ENCODE measurements at regions not wholly inside any gene's neighbourhood (a gene's known extent, or its start where the extent isn't known, plus 50 kb on each side); places are given as distances from the start of the nearest gene placed in this dataset.

DNA sequence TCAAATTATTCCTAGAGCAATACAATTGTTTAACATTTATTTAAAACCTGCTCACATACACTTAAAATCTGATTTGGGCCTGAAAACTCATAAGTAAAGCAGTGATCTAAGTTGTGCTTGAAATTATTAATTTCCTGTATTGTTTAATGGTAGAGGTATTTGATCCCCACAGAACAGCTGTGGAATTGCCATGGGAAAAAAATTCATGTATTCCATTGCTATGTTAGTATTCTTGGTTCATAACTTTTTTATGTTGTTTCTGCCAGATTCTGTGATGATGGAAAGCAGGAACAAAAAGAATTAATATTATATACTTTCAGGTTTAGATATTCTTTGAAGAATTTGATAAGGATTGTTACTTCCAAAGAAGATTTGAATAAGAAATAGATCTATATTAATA, 831.5 kb upstream of the NR2F2 start:
- Histone ChIP-seq H3K79me2 (ENCODE audit: low read length) (no peaks in the 10 kb centered on the region), H3K9me2 (replicated peaks; ENCODE audit: insufficient read depth, low read length) (no peaks in the 10 kb centered on the region), H3F3A (ENCODE audit: insufficient read depth, low read length) (no peaks in the 10 kb centered on the region), H3K4me3 (ENCODE audit: low read length) (no peak overlapping the region), H3K9ac (ENCODE audit: low read length) (no peak overlapping the region), H3K36me3 (replicated peaks; ENCODE audit: insufficient read depth, low read length) (no peaks in the 10 kb centered on the region), H3K27ac (ENCODE audit: low read length) (no peak overlapping the region), H4K20me1 (ENCODE audit: insufficient read depth, low read length) (no peaks in the 10 kb centered on the region), H3K4me2 (ENCODE audit: low read depth, low read length) (no peak overlapping the region), H2AFZ (ENCODE audit: low read length) (no peak overlapping the region), H3K27me3 (replicated peaks; ENCODE audit: insufficient read depth, low read length) (no peaks in the 10 kb centered on the region), H3K9me3 (replicated peaks; ENCODE audit: insufficient read depth, low read length) (no peaks in the 10 kb centered on the region), H3K4me1 (ENCODE audit: low read length) (no peaks in the 10 kb centered on the region)
- no peak for TF ChIP-seq EZH2 (optimal IDR thresholded peaks at IDR 0.05; ENCODE audit: low read depth, low read length)
- no peak for TF ChIP-seq EZH2phosphoT487 (IDR thresholded peaks at IDR 0.05; ENCODE audit: low read length)
- TF ChIP-seq, protein P1, sequence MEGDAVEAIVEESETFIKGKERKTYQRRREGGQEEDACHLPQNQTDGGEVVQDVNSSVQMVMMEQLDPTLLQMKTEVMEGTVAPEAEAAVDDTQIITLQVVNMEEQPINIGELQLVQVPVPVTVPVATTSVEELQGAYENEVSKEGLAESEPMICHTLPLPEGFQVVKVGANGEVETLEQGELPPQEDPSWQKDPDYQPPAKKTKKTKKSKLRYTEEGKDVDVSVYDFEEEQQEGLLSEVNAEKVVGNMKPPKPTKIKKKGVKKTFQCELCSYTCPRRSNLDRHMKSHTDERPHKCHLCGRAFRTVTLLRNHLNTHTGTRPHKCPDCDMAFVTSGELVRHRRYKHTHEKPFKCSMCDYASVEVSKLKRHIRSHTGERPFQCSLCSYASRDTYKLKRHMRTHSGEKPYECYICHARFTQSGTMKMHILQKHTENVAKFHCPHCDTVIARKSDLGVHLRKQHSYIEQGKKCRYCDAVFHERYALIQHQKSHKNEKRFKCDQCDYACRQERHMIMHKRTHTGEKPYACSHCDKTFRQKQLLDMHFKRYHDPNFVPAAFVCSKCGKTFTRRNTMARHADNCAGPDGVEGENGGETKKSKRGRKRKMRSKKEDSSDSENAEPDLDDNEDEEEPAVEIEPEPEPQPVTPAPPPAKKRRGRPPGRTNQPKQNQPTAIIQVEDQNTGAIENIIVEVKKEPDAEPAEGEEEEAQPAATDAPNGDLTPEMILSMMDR (IDR thresholded peaks at IDR 0.05; ENCODE audit: low read length) = no peak
- DNase-seq = no peak

DNA sequence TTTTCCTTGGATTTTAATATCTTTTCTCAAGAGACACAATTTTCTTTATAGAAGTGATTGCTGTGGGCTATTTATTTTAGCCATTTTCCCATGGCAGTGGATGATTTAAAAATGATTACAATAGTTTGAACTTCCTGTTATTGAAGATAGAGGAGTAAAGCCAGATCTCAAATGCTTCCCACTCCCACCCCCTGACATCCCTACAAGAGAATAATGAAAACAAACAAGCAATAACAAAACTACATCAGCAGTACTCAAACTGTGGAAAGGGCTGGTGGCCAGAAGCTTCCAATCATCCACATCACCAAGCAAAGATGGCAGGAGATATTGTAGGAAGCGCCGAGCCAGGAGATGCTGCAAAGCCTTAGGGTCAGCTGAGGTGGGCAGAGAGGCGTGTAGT, 831.1 kb upstream of the NR2F2 start:
- Histone ChIP-seq H3K4me1 (ENCODE audit: low read length) (no peaks in the 10 kb centered on the region), H3K27ac (ENCODE audit: low read length) (no peak overlapping the region), H2AFZ (ENCODE audit: low read length) (no peak overlapping the region), H3K9ac (ENCODE audit: low read length) (no peak overlapping the region), H3K79me2 (ENCODE audit: low read length) (no peaks in the 10 kb centered on the region), H4K20me1 (ENCODE audit: insufficient read depth, low read length) (no peaks in the 10 kb centered on the region), H3F3A (ENCODE audit: insufficient read depth, low read length) (no peaks in the 10 kb centered on the region), H3K4me2 (ENCODE audit: low read depth, low read length) (no peak overlapping the region), H3K27me3 (replicated peaks; ENCODE audit: insufficient read depth, low read length) (no peaks in the 10 kb centered on the region), H3K36me3 (replicated peaks; ENCODE audit: insufficient read depth, low read length) (no peaks in the 10 kb centered on the region), H3K9me2 (replicated peaks; ENCODE audit: insufficient read depth, low read length) (no peaks in the 10 kb centered on the region), H3K4me3 (ENCODE audit: low read length) (no peak overlapping the region), H3K9me3 (replicated peaks; ENCODE audit: insufficient read depth, low read length) (no peaks in the 10 kb centered on the region)
- no peak for DNase-seq
- no peak for TF ChIP-seq EZH2phosphoT487 (IDR thresholded peaks at IDR 0.05; ENCODE audit: low read length)
- TF ChIP-seq, protein P1 (IDR thresholded peaks at IDR 0.05; ENCODE audit: low read length) = no peak
- TF ChIP-seq EZH2 (optimal IDR thresholded peaks at IDR 0.05; ENCODE audit: low read depth, low read length) = no peak

DNA sequence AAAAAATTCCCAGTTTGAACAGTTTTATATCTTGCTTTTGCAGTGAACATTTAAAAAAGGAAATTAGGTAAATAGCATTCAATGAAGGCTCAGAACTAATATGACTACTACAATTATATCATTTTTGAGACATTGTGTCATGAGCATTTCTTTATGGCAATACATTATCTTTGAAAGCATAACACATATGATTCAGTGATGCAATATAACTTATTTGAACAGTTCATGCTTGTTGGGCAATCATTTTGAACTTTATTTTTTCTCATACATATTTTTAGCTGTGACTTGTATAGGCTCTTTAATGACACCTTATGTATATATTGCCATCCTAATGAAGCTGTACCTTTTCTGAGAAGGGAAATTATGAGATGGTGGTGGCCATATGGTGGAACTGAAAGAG, 828.6 kb upstream of the NR2F2 start:
- no peak for TF ChIP-seq EZH2 (optimal IDR thresholded peaks at IDR 0.05; ENCODE audit: low read depth, low read length)
- TF ChIP-seq EZH2phosphoT487 (IDR thresholded peaks at IDR 0.05; ENCODE audit: low read length) = no peak
- TF ChIP-seq, protein P1 (IDR thresholded peaks at IDR 0.05; ENCODE audit: low read length) = no peak
- no peaks in the 10 kb centered on the region for H3F3A ChIP-seq (ENCODE audit: insufficient read depth, low read length)
- H3K4me2 ChIP-seq (ENCODE audit: low read depth, low read length) = no peak overlapping the region
- H3K9me3 ChIP-seq (replicated peaks; ENCODE audit: insufficient read depth, low read length) = no peaks in the 10 kb centered on the region
- H3K79me2 ChIP-seq (ENCODE audit: low read length) = no peaks in the 10 kb centered on the region
- H3K9ac ChIP-seq (ENCODE audit: low read length) = no peak overlapping the region
- H2AFZ ChIP-seq (ENCODE audit: low read length) = no peak overlapping the region
- no peaks in the 10 kb centered on the region for H3K9me2 ChIP-seq (replicated peaks; ENCODE audit: insufficient read depth, low read length)
- no peak overlapping the region for H3K4me3 ChIP-seq (ENCODE audit: low read length)
- no peak for DNase-seq
- H3K36me3 ChIP-seq (replicated peaks; ENCODE audit: insufficient read depth, low read length) = no peaks in the 10 kb centered on the region
- no peaks in the 10 kb centered on the region for H3K4me1 ChIP-seq (ENCODE audit: low read length)
- no peak overlapping the region for H3K27ac ChIP-seq (ENCODE audit: low read length)
- no peaks in the 10 kb centered on the region for H3K27me3 ChIP-seq (replicated peaks; ENCODE audit: insufficient read depth, low read length)
- H4K20me1 ChIP-seq (ENCODE audit: insufficient read depth, low read length) = no peaks in the 10 kb centered on the region

Data from MM.1S (cell line).